ENCODE measurements at regions not wholly inside any gene's neighbourhood (a gene's known extent, or its start where the extent isn't known, plus 50 kb on each side); places are given as distances from the start of the nearest gene placed in this dataset.

DNA sequence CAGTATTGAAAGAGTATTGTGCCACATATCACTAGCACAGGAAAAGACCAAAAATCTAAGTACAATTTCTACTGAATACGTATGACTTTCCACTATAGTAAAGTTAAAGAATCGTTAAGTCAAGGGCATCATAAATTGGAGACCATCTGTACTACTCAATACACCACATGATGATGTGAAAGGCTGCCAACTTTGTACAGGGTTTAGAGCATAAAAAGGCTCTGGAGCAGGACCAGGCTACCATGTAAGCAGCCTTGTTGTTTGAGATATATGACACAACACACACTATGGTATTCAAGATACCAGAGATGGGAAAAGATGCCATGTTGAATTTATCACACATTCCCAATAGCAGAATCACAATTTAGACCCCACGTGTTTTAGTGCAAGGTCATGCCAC, 294.9 kb upstream of the TRPC5 start:
- Histone ChIP-seq H3F3A (ENCODE audit: low read length, unreplicated experiment) (no peaks in the 10 kb centered on the region), H3K79me2 (ENCODE audit: low read length) (no peaks in the 10 kb centered on the region), H3K36me3 (ENCODE audit: low read depth, low read length) (no peaks in the 10 kb centered on the region), H4K20me1 (ENCODE audit: low read length) (no peaks in the 10 kb centered on the region), H3K9me2 (replicated peaks; ENCODE audit: low read length) (no peaks in the 10 kb centered on the region), H3K4me3 (ENCODE audit: low read length) (no peak overlapping the region), H2AFZ (ENCODE audit: low read length) (no peak overlapping the region), H3K27ac (ENCODE audit: low read length) (no peak overlapping the region), H3K9me3 (ENCODE audit: low read length) (no peaks in the 10 kb centered on the region; the same call in 1 of the 2 replicates), H3K9ac (ENCODE audit: low read length) (no peak overlapping the region), H3K27me3 (ENCODE audit: low read length) (no peaks in the 10 kb centered on the region), H3K4me1 (ENCODE audit: insufficient read depth, low read length) (no peaks in the 10 kb centered on the region), H3K4me2 (ENCODE audit: low read length) (no peak overlapping the region)
- TF ChIP-seq EZH2 (IDR thresholded peaks at IDR 0.05; ENCODE audit: low read length, unreplicated experiment): no peak
- TF ChIP-seq, protein P1, sequence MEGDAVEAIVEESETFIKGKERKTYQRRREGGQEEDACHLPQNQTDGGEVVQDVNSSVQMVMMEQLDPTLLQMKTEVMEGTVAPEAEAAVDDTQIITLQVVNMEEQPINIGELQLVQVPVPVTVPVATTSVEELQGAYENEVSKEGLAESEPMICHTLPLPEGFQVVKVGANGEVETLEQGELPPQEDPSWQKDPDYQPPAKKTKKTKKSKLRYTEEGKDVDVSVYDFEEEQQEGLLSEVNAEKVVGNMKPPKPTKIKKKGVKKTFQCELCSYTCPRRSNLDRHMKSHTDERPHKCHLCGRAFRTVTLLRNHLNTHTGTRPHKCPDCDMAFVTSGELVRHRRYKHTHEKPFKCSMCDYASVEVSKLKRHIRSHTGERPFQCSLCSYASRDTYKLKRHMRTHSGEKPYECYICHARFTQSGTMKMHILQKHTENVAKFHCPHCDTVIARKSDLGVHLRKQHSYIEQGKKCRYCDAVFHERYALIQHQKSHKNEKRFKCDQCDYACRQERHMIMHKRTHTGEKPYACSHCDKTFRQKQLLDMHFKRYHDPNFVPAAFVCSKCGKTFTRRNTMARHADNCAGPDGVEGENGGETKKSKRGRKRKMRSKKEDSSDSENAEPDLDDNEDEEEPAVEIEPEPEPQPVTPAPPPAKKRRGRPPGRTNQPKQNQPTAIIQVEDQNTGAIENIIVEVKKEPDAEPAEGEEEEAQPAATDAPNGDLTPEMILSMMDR (conservative IDR thresholded peaks at IDR 0.05; ENCODE audit: low read depth, low read length): no peak
- TF ChIP-seq EZH2phosphoT487 (IDR thresholded peaks at IDR 0.05; ENCODE audit: borderline replicate concordance, low read length): no peak
- ChIA-PET POLR2A (ENCODE audit: unreplicated experiment) (no interaction called here), CTCF (no interaction called here)
- DNase-seq (no peak), ATAC-seq (no peak)
- intact Hi-C loops (cut with micrococcal nuclease): no loop called here
- BruUV-seq (replicated peaks): no TSS peak

DNA sequence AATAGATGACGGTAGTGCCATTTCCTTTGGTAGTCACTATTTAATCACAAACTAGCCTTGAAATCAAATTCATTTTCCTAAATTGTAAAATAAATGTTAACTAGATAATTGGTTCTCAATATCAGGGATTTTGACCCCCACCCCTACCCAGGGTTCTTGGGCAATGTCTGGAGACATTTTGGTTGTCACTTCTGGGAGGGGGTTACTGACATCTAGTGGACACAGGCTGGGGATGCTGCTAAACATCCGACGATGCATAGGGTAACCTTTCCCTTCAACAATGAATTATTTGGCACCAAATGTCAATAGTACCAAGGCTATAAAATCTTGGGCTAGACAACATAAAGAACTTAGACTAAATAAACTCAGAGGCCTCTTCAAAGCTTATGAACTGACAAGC, 285.8 kb upstream of the TRPC5 start:
- no peak for ATAC-seq
- ChIA-PET CTCF (no interaction called here), POLR2A (ENCODE audit: unreplicated experiment) (no interaction called here)
- H3K27ac ChIP-seq (ENCODE audit: low read length): no peak overlapping the region
- no peaks in the 10 kb centered on the region for H3K4me1 ChIP-seq (ENCODE audit: insufficient read depth, low read length)
- BruUV-seq (replicated peaks): no TSS peak
- no peaks in the 10 kb centered on the region for H3F3A ChIP-seq (ENCODE audit: low read length, unreplicated experiment)
- no peak overlapping the region for H3K4me2 ChIP-seq (ENCODE audit: low read length)
- H3K9me3 ChIP-seq (ENCODE audit: low read length): no peaks in the 10 kb centered on the region
- no peak overlapping the region for H3K4me3 ChIP-seq (ENCODE audit: low read length)
- no peaks in the 10 kb centered on the region for H3K79me2 ChIP-seq (ENCODE audit: low read length)
- TF ChIP-seq EZH2 (IDR thresholded peaks at IDR 0.05; ENCODE audit: low read length, unreplicated experiment): no peak
- TF ChIP-seq EZH2phosphoT487 (IDR thresholded peaks at IDR 0.05; ENCODE audit: borderline replicate concordance, low read length): no peak
- TF ChIP-seq, protein P1 (conservative IDR thresholded peaks at IDR 0.05; ENCODE audit: low read depth, low read length): 0 out of 2 replicates have a peak, but pooled peaks have one; percentile 21
- no peak for DNase-seq
- no peaks in the 10 kb centered on the region for H3K9me2 ChIP-seq (replicated peaks; ENCODE audit: low read length)
- intact Hi-C loops (cut with micrococcal nuclease): no loop called here
- H2AFZ ChIP-seq (ENCODE audit: low read length): no peak overlapping the region
- no peak overlapping the region for H3K9ac ChIP-seq (ENCODE audit: low read length)
- no peaks in the 10 kb centered on the region for H3K27me3 ChIP-seq (ENCODE audit: low read length)
- no peaks in the 10 kb centered on the region for H4K20me1 ChIP-seq (ENCODE audit: low read length)
- H3K36me3 ChIP-seq (ENCODE audit: low read depth, low read length): no peaks in the 10 kb centered on the region

DNA sequence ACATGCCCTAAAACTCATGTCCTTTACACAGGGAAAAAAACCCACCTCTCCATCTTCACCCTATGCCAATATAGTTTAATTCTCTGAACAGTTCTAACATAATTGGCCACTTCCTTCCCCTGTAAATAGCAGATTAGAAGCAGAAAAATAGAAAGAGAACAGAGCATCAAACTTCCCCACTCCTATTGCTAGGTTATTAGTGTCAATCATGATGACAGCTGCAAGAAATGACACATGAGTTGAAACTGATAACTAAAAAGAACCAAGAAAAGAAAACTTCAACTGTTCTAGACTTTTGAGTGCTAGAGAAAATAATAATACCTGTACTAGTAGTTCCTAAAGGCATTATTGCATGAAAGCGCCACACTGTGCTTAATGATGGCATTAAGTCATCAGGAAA, 284.5 kb upstream of the TRPC5 start:
- intact Hi-C loops (cut with micrococcal nuclease): no loop called here
- no peaks in the 10 kb centered on the region for H3K36me3 ChIP-seq (ENCODE audit: low read depth, low read length)
- BruUV-seq (replicated peaks): no TSS peak
- H3K9ac ChIP-seq (ENCODE audit: low read length): no peak overlapping the region
- H3K9me2 ChIP-seq (replicated peaks; ENCODE audit: low read length): no peaks in the 10 kb centered on the region
- no peaks in the 10 kb centered on the region for H3K27me3 ChIP-seq (ENCODE audit: low read length)
- H3F3A ChIP-seq (ENCODE audit: low read length, unreplicated experiment): no peaks in the 10 kb centered on the region
- no peaks in the 10 kb centered on the region for H3K4me1 ChIP-seq (ENCODE audit: insufficient read depth, low read length)
- H3K27ac ChIP-seq (ENCODE audit: low read length): no peak overlapping the region
- no peak overlapping the region for H3K4me3 ChIP-seq (ENCODE audit: low read length)
- H3K9me3 ChIP-seq (ENCODE audit: low read length): no peaks in the 10 kb centered on the region
- H3K4me2 ChIP-seq (ENCODE audit: low read length): no peak overlapping the region
- no peaks in the 10 kb centered on the region for H3K79me2 ChIP-seq (ENCODE audit: low read length)
- ATAC-seq: no peak
- ChIA-PET POLR2A (ENCODE audit: unreplicated experiment) (no interaction called here), CTCF (no interaction called here)
- no peak for DNase-seq
- H4K20me1 ChIP-seq (ENCODE audit: low read length): no peaks in the 10 kb centered on the region
- H2AFZ ChIP-seq (ENCODE audit: low read length): no peak overlapping the region
- TF ChIP-seq, protein P1 (conservative IDR thresholded peaks at IDR 0.05; ENCODE audit: low read depth, low read length): no peak
- TF ChIP-seq EZH2phosphoT487 (IDR thresholded peaks at IDR 0.05; ENCODE audit: borderline replicate concordance, low read length) (no peak), EZH2 (IDR thresholded peaks at IDR 0.05; ENCODE audit: low read length, unreplicated experiment) (no peak)

Measured in PC-3 (cell line).